K562 (cell line): ENCODE measurements at regions not wholly inside any gene's neighbourhood (a gene's known extent, or its start where the extent isn't known, plus 50 kb on each side); places are given as distances from the start of the nearest gene placed in this dataset.

Source experiments
- ATAC-seq: fragments of 200-7000 bp; cut with Tn5 transposase; 3 replicates; pipeline ENCODE4 v1.9.1; 2020; ENCODE audit warnings: moderate library complexity
- BruUV-seq: library from RNA; stranded (reverse); fragments of 400-500 nt; replicated peaks from 2 replicates; lab custom pipeline; 2021; lab: Mats Ljungman, UMichigan
- CTCF ChIA-PET: fragments of 300-600 bp; formaldehyde crosslinking; extraction: SDS; loops from one replicate; lab custom pipeline; 2021; ENCODE audit warnings: low intra/inter-chr PET ratio; lab: Yijun Ruan, JAX
- POLR2A ChIA-PET: fragments of 300-600, 350-650 bp; sonication (Branson Sonifier 250); formaldehyde crosslinking; extraction: SDS; loops from one replicate; lab custom pipeline; 2021; ENCODE audit warnings: antibody characterized with exemption, inconsistent platforms; lab: Yijun Ruan, JAX
- DNase-seq, 4 experiments: peaks; one replicate each; pipeline versions ENCODE4 v3.0.0 to v3.0.0-alpha.2; 2011 to 2018; ENCODE audit warnings: low spot score in 3 of 4, mixed read lengths in 3 of 4; ENCODE audit errors: extremely low read depth in 1 of 4
- FAIRE-seq: peaks from 2 replicates; lab custom pipeline; 2011; peaks lifted over from hg19 to GRCh38; lab: Jason Lieb, UNC
- H2AFZ ChIP-seq: 2 replicates; pipeline ENCODE4 v1.6.0; 2011; ENCODE audit warnings: low read depth, low read length, control low read depth, inconsistent platforms
- H3K27ac ChIP-seq: fragments of 200-600 bp; 3 replicates; pipeline ENCODE4 v1.8.0; 2011; ENCODE audit warnings: low read depth, mild to moderate bottlenecking, control low read depth, inconsistent platforms, low read length, moderate library complexity, mixed read lengths; ENCODE audit errors: extremely low read depth
- H3K27me3 ChIP-seq, 2 experiments: fragments of 300-600 bp in 1 of 2; 2 replicates in 1 of 2; 3 replicates in 1 of 2; pipeline versions ENCODE4 v1.6.0 to v1.8.0; 2011; ENCODE audit warnings: inconsistent platforms in 2 of 2, low read length in 2 of 2, mild to moderate bottlenecking in 1 of 2, mixed read lengths in 1 of 2, moderate library complexity in 1 of 2; ENCODE audit not compliant: control insufficient read depth in 2 of 2, insufficient read depth in 2 of 2
- H3K36me3 ChIP-seq: fragments of 300-600 bp; 3 replicates; pipeline ENCODE4 v1.8.0; 2011; ENCODE audit warnings: mild to moderate bottlenecking, low read length, inconsistent platforms; ENCODE audit not compliant: control insufficient read depth, insufficient read depth
- H3K4me1 ChIP-seq, 2 experiments: fragments of 200-600 bp in 1 of 2; replicated peaks in 1 of 2; 2 replicates in 1 of 2; 3 replicates in 1 of 2; pipeline versions ENCODE4 v1.5.1 to v1.8.0; 2011; ENCODE audit warnings: inconsistent platforms in 2 of 2, low read length in 2 of 2, mild to moderate bottlenecking in 1 of 2, mixed read lengths in 1 of 2, moderate library complexity in 1 of 2; ENCODE audit not compliant: control insufficient read depth in 2 of 2, insufficient read depth in 2 of 2
- H3K4me2 ChIP-seq: 2 replicates; pipeline ENCODE4 v1.6.1; 2011; ENCODE audit warnings: low read length, control low read depth, inconsistent platforms, mixed read lengths; ENCODE audit not compliant: insufficient read depth
- H3K4me3 ChIP-seq: fragments of 200-600 bp; sonication (generic), shearing (Covaris generic); 2 replicates; pipeline ENCODE4 v1.5.1; 2016; ENCODE audit warnings: control low read depth, inconsistent platforms
- H3K79me2 ChIP-seq: fragments of 200-600 bp; 3 replicates; pipeline ENCODE4 v1.8.0; 2011; ENCODE audit warnings: low read length, inconsistent platforms; ENCODE audit not compliant: control insufficient read depth, insufficient read depth
- H3K9ac ChIP-seq, 2 experiments: 2 replicates each; pipeline versions ENCODE4 v1.6.0 to v1.6.1; 2011; ENCODE audit warnings: low read depth in 2 of 2, low read length in 2 of 2, control low read depth in 1 of 2, inconsistent platforms in 1 of 2, mild to moderate bottlenecking in 1 of 2, mixed read lengths in 1 of 2; ENCODE audit not compliant: insufficient read depth in 1 of 2
- H3K9me1 ChIP-seq: one replicate; pipeline ENCODE4 v1.6.0; 2011; ENCODE audit warnings: inconsistent platforms, mild to moderate bottlenecking, low read length, moderate library complexity; ENCODE audit not compliant: control insufficient read depth, insufficient read depth
- H3K9me3 ChIP-seq: replicated peaks from 2 replicates; pipeline ENCODE4 v1.5.1; 2011; ENCODE audit warnings: low read depth, low read length, inconsistent platforms; ENCODE audit not compliant: control insufficient read depth, insufficient read depth
- H4K20me1 ChIP-seq: replicated peaks from 2 replicates; pipeline ENCODE4 v1.6.1; 2011; ENCODE audit warnings: low read length, inconsistent platforms, mixed read lengths; ENCODE audit not compliant: control insufficient read depth, insufficient read depth
- GTF2E2 ChIP-seq: fragments of 200-800 bp; sonication (Bioruptor generic); IDR thresholded peaks from 2 replicates; pipeline ENCODE4 v1.6.1; 2016; ENCODE audit warnings: missing genetic modification characterization, missing compliant biosample characterization
- JUND ChIP-seq, 2 experiments: IDR thresholded peaks; 2 replicates in 1 of 2; 3 replicates in 1 of 2; pipeline ENCODE4 v1.6.1; 2011; ENCODE audit warnings: borderline replicate concordance in 2 of 2, low read depth in 2 of 2, low read length in 2 of 2, improper control_type of control experiment in 1 of 2, missing biosample characterization in 1 of 2, missing genetic modification characterization in 1 of 2, missing genetic modification reagents in 1 of 2
- ZNF444 ChIP-seq: fragments of 250-450 bp; sonication (Bioruptor Pico); IDR thresholded peaks from 2 replicates; pipeline ENCODE4 v1.4.0; 2020; ENCODE audit warnings: mild to moderate bottlenecking, moderate library complexity
- WGBS: fragments of 100-300 bp; shearing (Covaris generic); methylation state at CpG from one replicate; pipeline ENCODE4 v1.1.6; 2016; ENCODE audit warnings: low coverage, mixed read lengths; ENCODE audit not compliant: insufficient coverage; ENCODE audit errors: missing lambda C conversion rate; 5-methylcytosine and 5-hydroxymethylcytosine counted together
- in situ Hi-C: fragments of 300-500 bp; cut with MboI; formaldehyde crosslinking; loops from 4 replicates; pipeline ENCODE4 v1.15.0; 2018; ENCODE audit warnings: inconsistent platforms, mixed read lengths
- intact Hi-C: fragments of 100-400 bp; cut with micrococcal nuclease; formaldehyde crosslinking; loops from 2 replicates; pipeline ENCODE4 v1.14.2; 2022
- TF ChIP-seq, protein P1 (sequence below), 3 experiments: fragments of 200-800 bp in 1 of 3; fragments of 250-450 bp in 1 of 3; fragments of 450-650 bp in 1 of 3; sonication (Bioruptor Pico) in 1 of 3; sonication (Bioruptor generic) in 1 of 3; formaldehyde crosslinking in 1 of 3; IDR thresholded peaks; 2 replicates each; pipeline versions ENCODE4 v1.6.1 to v1.8.0; 2016 to 2022; ENCODE audit warnings: mild to moderate bottlenecking in 2 of 3, missing genetic modification characterization in 2 of 3, missing compliant biosample characterization in 1 of 3, moderate library complexity in 1 of 3

GRCh38 chr2:6664332-6665061 lies 201.2 kb downstream of the CMPK2 start:
- Histone ChIP-seq H3K4me2 (no peak overlapping the region), H3K36me3 (no peaks in the 10 kb centered on the region), H3K27me3 (no peaks in the 10 kb centered on the region), H3K79me2 (no peaks in the 10 kb centered on the region), H3K4me3 (no peak overlapping the region), H3K9ac (no peak overlapping the region), H3K27ac (no peak overlapping the region), H4K20me1 (no peaks in the 10 kb centered on the region), H3K9me3 (no peaks in the 10 kb centered on the region), H3K4me1 (no peaks in the 10 kb centered on the region), H3K9me1 (no peaks in the 10 kb centered on the region), H2AFZ (no peak overlapping the region)
- intact Hi-C loops, result no loop called here
- BruUV-seq, result no TSS peak
- DNase-seq, result no peak
- ATAC-seq, result no peak
- ChIA-PET CTCF (no interaction called here), POLR2A (no interaction called here)
- no peak for FAIRE-seq
- in situ Hi-C loops, result no loop called here
- TF ChIP-seq, protein P1, sequence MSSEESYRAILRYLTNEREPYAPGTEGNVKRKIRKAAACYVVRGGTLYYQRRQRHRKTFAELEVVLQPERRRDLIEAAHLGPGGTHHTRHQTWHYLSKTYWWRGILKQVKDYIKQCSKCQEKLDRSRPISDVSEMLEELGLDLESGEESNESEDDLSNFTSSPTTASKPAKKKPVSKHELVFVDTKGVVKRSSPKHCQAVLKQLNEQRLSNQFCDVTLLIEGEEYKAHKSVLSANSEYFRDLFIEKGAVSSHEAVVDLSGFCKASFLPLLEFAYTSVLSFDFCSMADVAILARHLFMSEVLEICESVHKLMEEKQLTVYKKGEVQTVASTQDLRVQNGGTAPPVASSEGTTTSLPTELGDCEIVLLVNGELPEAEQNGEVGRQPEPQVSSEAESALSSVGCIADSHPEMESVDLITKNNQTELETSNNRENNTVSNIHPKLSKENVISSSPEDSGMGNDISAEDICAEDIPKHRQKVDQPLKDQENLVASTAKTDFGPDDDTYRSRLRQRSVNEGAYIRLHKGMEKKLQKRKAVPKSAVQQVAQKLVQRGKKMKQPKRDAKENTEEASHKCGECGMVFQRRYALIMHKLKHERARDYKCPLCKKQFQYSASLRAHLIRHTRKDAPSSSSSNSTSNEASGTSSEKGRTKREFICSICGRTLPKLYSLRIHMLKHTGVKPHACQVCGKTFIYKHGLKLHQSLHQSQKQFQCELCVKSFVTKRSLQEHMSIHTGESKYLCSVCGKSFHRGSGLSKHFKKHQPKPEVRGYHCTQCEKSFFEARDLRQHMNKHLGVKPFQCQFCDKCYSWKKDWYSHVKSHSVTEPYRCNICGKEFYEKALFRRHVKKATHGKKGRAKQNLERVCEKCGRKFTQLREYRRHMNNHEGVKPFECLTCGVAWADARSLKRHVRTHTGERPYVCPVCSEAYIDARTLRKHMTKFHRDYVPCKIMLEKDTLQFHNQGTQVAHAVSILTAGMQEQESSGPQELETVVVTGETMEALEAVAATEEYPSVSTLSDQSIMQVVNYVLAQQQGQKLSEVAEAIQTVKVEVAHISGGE (CRISPR knock-in tag; IDR thresholded peaks at IDR 0.05), result no peak
- no peak for TF ChIP-seq GTF2E2 (tag)
- TF ChIP-seq ZNF444 (CRISPR knock-in tag), result no peak
- no peak for TF ChIP-seq JUND (IDR thresholded peaks at IDR 0.05; ENCODE audit: borderline replicate concordance, low read depth, low read length)
- TF ChIP-seq JUND (tag; IDR thresholded peaks at IDR 0.05; ENCODE audit: borderline replicate concordance, low read depth, low read length), result no peak
- WGBS, result 0% methylated on average over 7 of the region's 7 CpGs
